Endothelial cell of umbilical vein (primary cell): ENCODE measurements at regions not wholly inside any gene's neighbourhood (a gene's known extent, or its start where the extent isn't known, plus 50 kb on each side); places are given as distances from the start of the nearest gene placed in this dataset.

ENCODE experiments used
- BruUV-seq: library from RNA; stranded (reverse); fragments of 400-500 nt; replicated peaks from 2 replicates; lab custom pipeline; 2021; lab: Mats Ljungman, UMichigan
- CTCF ChIA-PET: fragments of 300-600, 350-600 bp; sonication (Branson Sonifier 250); formaldehyde crosslinking; loops from one replicate; lab custom pipeline; 2021; ENCODE audit warnings: antibody characterized with exemption, inconsistent platforms; lab: Charles Lee
- POLR2A ChIA-PET: fragments of 300-600, 350-600 bp; sonication (Branson Sonifier 250); formaldehyde crosslinking; loops from one replicate; lab custom pipeline; 2021; ENCODE audit warnings: antibody characterized with exemption, inconsistent platforms; lab: Charles Lee
- DNase-seq: peaks from one replicate; pipeline ENCODE4 v3.0.0-alpha.2; 2011; ENCODE audit warnings: low read depth, low spot score
- FAIRE-seq: peaks from 2 replicates; lab custom pipeline; 2011; peaks lifted over from hg19 to GRCh38; lab: Jason Lieb, UNC
- H2AFZ ChIP-seq: 2 replicates; pipeline ENCODE4 v1.6.0; 2012; ENCODE audit warnings: low read depth, low read length, control low read depth, inconsistent platforms
- H3K27ac ChIP-seq: 2 replicates; pipeline ENCODE4 v1.5.1; 2011; ENCODE audit warnings: low read depth, mild to moderate bottlenecking, control low read depth, low read length, moderate library complexity; ENCODE audit not compliant: insufficient read depth
- H3K27me3 ChIP-seq, 2 experiments: 2 replicates each; pipeline versions ENCODE4 v1.6.0 to v1.6.1; 2011; ENCODE audit warnings: low read length in 2 of 2, mixed read lengths in 1 of 2; ENCODE audit not compliant: control insufficient read depth in 2 of 2, insufficient read depth in 2 of 2
- H3K36me3 ChIP-seq, 2 experiments: 2 replicates in 1 of 2; 3 replicates in 1 of 2; pipeline ENCODE4 v1.5.1; 2011; ENCODE audit warnings: low read length in 2 of 2, mild to moderate bottlenecking in 1 of 2, moderate library complexity in 1 of 2; ENCODE audit not compliant: control insufficient read depth in 2 of 2, insufficient read depth in 2 of 2; ENCODE audit errors: extremely low read depth in 1 of 2
- H3K4me1 ChIP-seq: 3 replicates; pipeline ENCODE4 v1.5.1; 2011; ENCODE audit warnings: mild to moderate bottlenecking, low read length; ENCODE audit not compliant: control insufficient read depth, insufficient read depth; ENCODE audit errors: extremely low read depth
- H3K4me2 ChIP-seq: 2 replicates; pipeline ENCODE4 v1.6.1; 2011; ENCODE audit warnings: low read length, control low read depth, mixed read lengths; ENCODE audit not compliant: insufficient read depth
- H3K4me3 ChIP-seq, 3 experiments: fragments of 200-600 bp in 1 of 3; sonication (generic), shearing (Covaris generic) in 1 of 3; replicated peaks in 1 of 3; 2 replicates each; pipeline ENCODE4 v1.5.1; 2011 to 2016; ENCODE audit warnings: control low read depth in 3 of 3, low read length in 3 of 3, mild to moderate bottlenecking in 2 of 3, inconsistent platforms in 1 of 3, low read depth in 1 of 3, moderate library complexity in 1 of 3; ENCODE audit not compliant: insufficient read depth in 1 of 3
- H3K79me2 ChIP-seq: 2 replicates; pipeline ENCODE4 v1.6.0; 2012; ENCODE audit warnings: low read length, inconsistent platforms; ENCODE audit not compliant: control insufficient read depth, insufficient read depth
- H3K9ac ChIP-seq: replicated peaks from 2 replicates; pipeline ENCODE3; 2011; ENCODE audit warnings: low read length, control low read depth; ENCODE audit not compliant: insufficient read depth; ENCODE audit errors: extremely low read depth
- H3K9me1 ChIP-seq: replicated peaks from 3 replicates; pipeline ENCODE4 v1.6.0; 2011; ENCODE audit warnings: mild to moderate bottlenecking, low read length; ENCODE audit not compliant: control insufficient read depth, insufficient read depth; ENCODE audit errors: extremely low read depth
- H3K9me3 ChIP-seq: replicated peaks from 2 replicates; pipeline ENCODE4 v1.5.1; 2012; ENCODE audit warnings: low read length, inconsistent platforms; ENCODE audit not compliant: control insufficient read depth, insufficient read depth
- H4K20me1 ChIP-seq: replicated peaks from 2 replicates; pipeline ENCODE3; 2011; ENCODE audit warnings: mild to moderate bottlenecking, low read length; ENCODE audit not compliant: control insufficient read depth, insufficient read depth; ENCODE audit errors: extremely low read depth
- CTCF ChIP-seq, 2 donors: IDR thresholded peaks; 1 replicate in 1 of 2; 2 replicates in 1 of 2; pipeline ENCODE4 v1.5.1; 2011; ENCODE audit warnings: low read length in 2 of 2, mild to moderate bottlenecking in 2 of 2, moderate library complexity in 2 of 2, control low read depth in 1 of 2, inconsistent platforms in 1 of 2, low read depth in 1 of 2; ENCODE audit not compliant: insufficient read depth in 1 of 2; ENCODE audit errors: extremely low read depth in 1 of 2
- EZH2 ChIP-seq: IDR thresholded peaks from 2 replicates; pipeline ENCODE4 v1.6.1; 2012; ENCODE audit warnings: borderline replicate concordance, low read depth, mild to moderate bottlenecking, moderate library complexity, low read length, inconsistent platforms; ENCODE audit not compliant: severe bottlenecking
- FOS ChIP-seq: IDR thresholded peaks from 2 replicates; pipeline ENCODE4 v1.6.1; 2011; ENCODE audit warnings: mild to moderate bottlenecking, low read length, moderate library complexity, borderline replicate concordance; ENCODE audit not compliant: insufficient read depth
- GATA2 ChIP-seq: IDR thresholded peaks from 2 replicates; pipeline ENCODE4 v1.7.0; 2011; ENCODE audit warnings: low read depth, mild to moderate bottlenecking, moderate library complexity, mixed read lengths, low read length; ENCODE audit not compliant: insufficient read length, insufficient read depth
- JUN ChIP-seq: IDR thresholded peaks from 2 replicates; pipeline ENCODE4 v1.6.1; 2011; ENCODE audit warnings: borderline replicate concordance, low read depth; ENCODE audit not compliant: insufficient read length, insufficient read depth
- MAX ChIP-seq: IDR thresholded peaks from 2 replicates; pipeline ENCODE4 v1.6.1; 2011; ENCODE audit not compliant: insufficient read depth, insufficient read length
- MYC ChIP-seq: IDR thresholded peaks from one replicate; pipeline ENCODE4 v1.6.1; 2011; ENCODE audit warnings: mild to moderate bottlenecking, low read depth, low read length
- POLR2A ChIP-seq: IDR thresholded peaks from 2 replicates; pipeline ENCODE4 v1.6.1; 2012; ENCODE audit warnings: low read depth, mild to moderate bottlenecking, control low read depth, low read length
- POLR2AphosphoS5 ChIP-seq: IDR thresholded peaks from 2 replicates; pipeline ENCODE4 v1.6.1; 2012; ENCODE audit warnings: low read depth, mild to moderate bottlenecking, control low read depth, low read length, moderate library complexity; ENCODE audit not compliant: insufficient read depth
- dilution Hi-C: fragments of 300-500 bp; cut with MboI; formaldehyde crosslinking; loops from one replicate; pipeline ENCODE4 v1.15.0; 2019; ENCODE audit warnings: low sequenced_read_pairs; ENCODE audit not compliant: extremely low pct_ligation_motif_present
- intact Hi-C: fragments of 100-400 bp; cut with micrococcal nuclease; formaldehyde crosslinking; loops from one replicate; pipeline ENCODE4 v1.10.0; 2022

- no peak for FAIRE-seq
- DNase-seq, result no peak
- intact Hi-C loops, result no loop called here
- Histone ChIP-seq H3K79me2 (no peaks in the 10 kb centered on the region), H4K20me1 (no peaks in the 10 kb centered on the region), H3K9me3 (no peaks in the 10 kb centered on the region), H2AFZ (no peak overlapping the region), H3K36me3 (no peaks in the 10 kb centered on the region), H3K27me3 (peaks cover 0 to 2% of the 10 kb centered on the region in 2 experiments), H3K4me3 (no peak overlapping the region), H3K9ac (no peak overlapping the region), H3K9me1 (no peaks in the 10 kb centered on the region), H3K4me2 (no peak overlapping the region), H3K27ac (no peak overlapping the region), H3K4me1 (no peaks in the 10 kb centered on the region)
- BruUV-seq, result no TSS peak
- ChIA-PET POLR2A (no interaction called here), CTCF (no interaction called here)
- TF ChIP-seq CTCF (IDR thresholded peaks at IDR 0.05; ENCODE audit: extremely low read depth in 1 of 2, insufficient read depth in 1 of 2, low read depth in 1 of 2, low read length in 2 of 2) (no peak), FOS (no peak), MAX (no peak), GATA2 (no peak), MYC (no peak), POLR2AphosphoS5 (no peak), EZH2 (no peak), POLR2A (no peak), JUN (no peak)
- dilution Hi-C loops, result no loop called here
Observed at GRCh38 chr10:78614267-78614666, 454.5 kb upstream of the ZMIZ1 start.
